Spleen (tissue), 7 donors: ENCODE measurements at regions not wholly inside any gene's neighbourhood (a gene's known extent, or its start where the extent isn't known, plus 50 kb on each side); places are given as distances from the start of the nearest gene placed in this dataset.
A peak's percentile ranks its signal among the peaks of the same experiment; 100 is the strongest.

ENCODE experiments used
- CTCF ChIP-seq, 11 experiments: fragments of 200-600 bp in 7 of 11; fragments of 450-650 bp in 4 of 11; sonication (generic) in 4 of 11; IDR thresholded peaks in 8 of 11; conservative IDR thresholded peaks in 3 of 11; 1 replicate in 7 of 11; 2 replicates in 4 of 11; pipeline versions ENCODE4 v1.4.0 to v1.8.0; 2016 to 2021; ENCODE audit warnings: antibody characterized with exemption in 11 of 11, inconsistent platforms in 4 of 11, mild to moderate bottlenecking in 1 of 11
- POLR2AphosphoS5 ChIP-seq, 3 donors: sonication (generic); formaldehyde crosslinking; IDR thresholded peaks; one replicate each; pipeline ENCODE4 v1.5.1; 2017; ENCODE audit warnings: antibody characterized with exemption in 3 of 3
- donor health status: DM: no; HTN: no; CAD: no; lungs with moderate emphysema.
- donor health status: DM: no; HTN: no; CAD: no.
- donor health status: DM: no; HTN: no; CAD: no.

- TF ChIP-seq POLR2AphosphoS5 (IDR thresholded peaks at IDR 0.05) (peak in 1 of 3 donors; percentile 55), CTCF (IDR thresholded peaks at IDR 0.05 in 8 of 11, conservative IDR thresholded peaks at IDR 0.05 in 3 of 11) (peak in 1 of 11 experiments; percentile 27)
Observed at GRCh38 chr2:10239561-10239967, 63.1 kb upstream of the HPCAL1 start.
